HCT116 (cell line): ENCODE measurements at regions not wholly inside any gene's neighbourhood (a gene's known extent, or its start where the extent isn't known, plus 50 kb on each side); places are given as distances from the start of the nearest gene placed in this dataset.

ENCODE experiments used
- ATAC-seq: fragments of 200-7000 bp; cut with Tn5 transposase; 2 replicates; pipeline ENCODE4 v1.9.1; 2020; ENCODE audit warnings: mild to moderate bottlenecking, moderate library complexity
- BruUV-seq: library from RNA; stranded (reverse); fragments of 400-500 nt; replicated peaks from 2 replicates; lab custom pipeline; 2021; lab: Mats Ljungman, UMichigan
- CTCF ChIA-PET: fragments of 300-600 bp; sonication (Branson Sonifier 250); formaldehyde crosslinking; loops from one replicate; lab custom pipeline; 2021; ENCODE audit warnings: antibody characterized with exemption; lab: Charles Lee
- POLR2A ChIA-PET: fragments of 300-600, 350-600 bp; sonication (Branson Sonifier 250); formaldehyde crosslinking; loops from one replicate; lab custom pipeline; 2021; ENCODE audit warnings: antibody characterized with exemption; lab: Charles Lee
- RAD21 ChIA-PET, 2 experiments: fragments of 300-600 bp; sonication (Branson Sonifier 250); formaldehyde crosslinking; loops; one replicate each; lab custom pipeline; 2023; ENCODE audit warnings: low total read pairs in 2 of 2; ENCODE audit not compliant: uncharacterized antibody in 2 of 2, unreplicated experiment in 2 of 2, low non-redundant PET in 1 of 2; lab: Charles Lee
- DNase-seq: peaks from one replicate; pipeline ENCODE4 v3.0.0-alpha.2; 2010; ENCODE audit warnings: low read depth, low spot score
- H2AFZ ChIP-seq: fragments of 200-600 bp; shearing (Covaris generic), sonication (generic); 2 replicates; pipeline ENCODE4 v1.6.1; 2017; ENCODE audit warnings: low read depth, mixed run types, mixed read lengths, antibody characterized with exemption, low read length; ENCODE audit not compliant: poor library complexity, severe bottlenecking
- H3K27ac ChIP-seq: 2 replicates; pipeline ENCODE4 v1.5.1; 2012; ENCODE audit warnings: low read depth, low read length
- H3K27me3 ChIP-seq: fragments of 200-600 bp; sonication (generic); 2 replicates; pipeline ENCODE4 v1.6.1; 2016; ENCODE audit warnings: mixed run types, low read length, mixed read lengths; ENCODE audit not compliant: insufficient read depth
- H3K36me3 ChIP-seq, 2 experiments: fragments of 200-500 bp in 1 of 2; fragments of 200-600 bp in 1 of 2; sonication (Bioruptor generic) in 1 of 2; sonication (generic) in 1 of 2; 2 replicates each; pipeline versions ENCODE4 v1.5.1 to v1.6.1; 2014 to 2016; ENCODE audit warnings: low read length in 2 of 2, inconsistent platforms in 1 of 2, mixed read lengths in 1 of 2, mixed run types in 1 of 2; ENCODE audit not compliant: insufficient read depth in 2 of 2, control insufficient read depth in 1 of 2
- H3K4me1 ChIP-seq, 2 experiments: fragments of 200-600 bp in 1 of 2; sonication (generic) in 1 of 2; 2 replicates each; pipeline versions ENCODE4 v1.5.1 to v1.6.1; 2012 to 2017; ENCODE audit warnings: low read length in 2 of 2, inconsistent platforms in 1 of 2, mild to moderate bottlenecking in 1 of 2, mixed read lengths in 1 of 2, mixed run types in 1 of 2, moderate library complexity in 1 of 2; ENCODE audit not compliant: insufficient read depth in 2 of 2, control insufficient read depth in 1 of 2
- H3K4me2 ChIP-seq: fragments of 200-600 bp; sonication (generic); 2 replicates; pipeline ENCODE4 v1.6.1; 2017; ENCODE audit warnings: mixed run types, low read length, mixed read lengths
- H3K4me3 ChIP-seq, 2 experiments: fragments of 200-600 bp in 1 of 2; sonication (generic) in 1 of 2; replicated peaks in 1 of 2; 2 replicates each; pipeline ENCODE4 v1.5.1; 2011 to 2016; ENCODE audit warnings: low read length in 2 of 2, control low read depth in 1 of 2, low read depth in 1 of 2, mild to moderate bottlenecking in 1 of 2, mixed read lengths in 1 of 2, mixed run types in 1 of 2
- H3K79me2 ChIP-seq: fragments of 200-600 bp; sonication (generic); 2 replicates; pipeline ENCODE4 v1.6.1; 2017; ENCODE audit warnings: mild to moderate bottlenecking, mixed run types, low read length, moderate library complexity, mixed read lengths; ENCODE audit not compliant: insufficient read depth
- H3K9ac ChIP-seq: fragments of 200-600 bp; sonication (generic); 2 replicates; pipeline ENCODE4 v1.6.1; 2016; ENCODE audit warnings: low read length, mixed read lengths
- H3K9me2 ChIP-seq: fragments of 200-600 bp; sonication (generic), shearing (Covaris generic); 2 replicates; pipeline ENCODE4 v1.6.1; 2017; ENCODE audit warnings: mixed run types, mild to moderate bottlenecking, moderate library complexity; ENCODE audit not compliant: insufficient read depth
- H3K9me3 ChIP-seq, 2 experiments: fragments of 200-500 bp in 1 of 2; fragments of 200-600 bp in 1 of 2; sonication (Bioruptor generic) in 1 of 2; sonication (generic) in 1 of 2; 2 replicates each; pipeline ENCODE4 v1.6.1; 2014 to 2017; ENCODE audit warnings: low read length in 2 of 2, mixed read lengths in 2 of 2, inconsistent platforms in 1 of 2, low read depth in 1 of 2, mild to moderate bottlenecking in 1 of 2, mixed run types in 1 of 2, moderate library complexity in 1 of 2; ENCODE audit not compliant: control insufficient read depth in 1 of 2, insufficient read depth in 1 of 2
- H4K20me1 ChIP-seq: fragments of 200-600 bp; sonication (generic), shearing (Covaris generic); 2 replicates; pipeline ENCODE4 v1.6.1; 2017; ENCODE audit warnings: mixed run types, mild to moderate bottlenecking, moderate library complexity; ENCODE audit not compliant: insufficient read depth
- CBX3 ChIP-seq: IDR thresholded peaks from 2 replicates; pipeline ENCODE4 v1.6.1; 2012; ENCODE audit warnings: low read depth
- CTCF ChIP-seq, 3 experiments: fragments of 200-600 bp in 1 of 3; sonication (generic) in 1 of 3; IDR thresholded peaks in 2 of 3; conservative IDR thresholded peaks in 1 of 3; 2 replicates each; pipeline ENCODE4 v1.5.1; 2012 to 2017; ENCODE audit warnings: low read depth in 2 of 3, low read length in 2 of 3, antibody characterized with exemption in 1 of 3, borderline replicate concordance in 1 of 3, control low read depth in 1 of 3, mild to moderate bottlenecking in 1 of 3, mixed read lengths in 1 of 3, mixed run types in 1 of 3, moderate library complexity in 1 of 3; ENCODE audit not compliant: insufficient read depth in 1 of 3
- ELF1 ChIP-seq: IDR thresholded peaks from 2 replicates; pipeline ENCODE4 v1.6.1; 2012; ENCODE audit warnings: low read depth, borderline replicate concordance
- EZH2 ChIP-seq: fragments of 200-600 bp; sonication (generic); IDR thresholded peaks from 2 replicates; pipeline ENCODE4 v1.6.1; 2017; ENCODE audit warnings: antibody characterized with exemption, mixed run types
- MAX ChIP-seq: IDR thresholded peaks from 2 replicates; pipeline ENCODE4 v1.6.1; 2012
- SP1 ChIP-seq: IDR thresholded peaks from 2 replicates; pipeline ENCODE4 v1.6.1; 2012; ENCODE audit warnings: low read depth
- YY1 ChIP-seq: IDR thresholded peaks from 2 replicates; pipeline ENCODE4 v1.6.1; 2011; ENCODE audit warnings: low read length, low read depth, moderate library complexity, mild to moderate bottlenecking; ENCODE audit not compliant: insufficient replicate concordance; ENCODE audit errors: extremely low read depth
- ZBTB33 ChIP-seq: IDR thresholded peaks from 2 replicates; pipeline ENCODE4 v1.6.1; 2011; ENCODE audit warnings: mild to moderate bottlenecking, low read length, moderate library complexity; ENCODE audit not compliant: insufficient replicate concordance; ENCODE audit errors: extremely low read depth
- ZFX ChIP-seq: fragments of 450-650 bp; IDR thresholded peaks from 2 replicates; pipeline ENCODE4 v1.6.1; 2017
- intact Hi-C: fragments of 100-400 bp; cut with micrococcal nuclease; formaldehyde crosslinking; loops from 2 replicates; pipeline ENCODE4 v1.10.0; 2022

DNA sequence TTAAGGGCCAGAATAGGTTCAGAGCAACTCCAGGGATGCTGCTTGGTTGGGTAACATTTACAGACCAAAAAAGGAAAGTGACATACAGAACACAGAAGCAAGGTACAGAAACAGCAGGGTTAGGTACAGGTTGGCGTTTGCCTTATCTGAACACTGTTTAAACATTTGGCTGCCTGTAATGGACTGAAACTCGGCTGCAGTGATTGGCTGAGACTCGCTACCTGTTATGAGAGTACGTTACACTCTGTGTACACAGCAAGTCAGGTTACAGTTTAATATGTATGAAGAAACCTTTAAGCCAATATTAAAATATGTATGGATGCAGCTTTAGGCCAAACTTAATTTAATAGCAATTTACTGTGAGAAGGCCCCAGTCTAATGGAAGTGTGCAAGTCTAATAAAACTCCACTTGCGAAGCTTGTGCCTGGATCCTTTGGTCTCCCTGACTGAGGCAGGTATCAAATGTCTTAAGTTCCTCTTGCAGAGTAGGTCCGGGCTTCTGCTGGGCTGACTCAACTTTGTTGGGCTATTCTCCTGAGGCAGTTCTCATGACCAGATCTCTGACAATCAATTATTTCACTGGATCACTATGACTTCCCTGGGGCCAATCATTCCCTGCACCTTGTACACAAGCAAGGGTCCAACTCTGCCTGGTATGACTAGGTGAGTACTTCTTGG lies 204.9 kb downstream of the ZNF462 start:
- H3K36me3 ChIP-seq: no peaks in the 10 kb centered on the region
- no TSS peak for BruUV-seq
- no peak overlapping the region for H3K4me3 ChIP-seq
- POLR2A ChIA-PET: no interaction called here
- CTCF ChIA-PET: no interaction called here
- no peak for ATAC-seq
- H3K27ac ChIP-seq: no peak overlapping the region
- no peak for DNase-seq
- H3K4me2 ChIP-seq: no peak overlapping the region
- H3K27me3 ChIP-seq: no peaks in the 10 kb centered on the region
- intact Hi-C loops: no loop called here
- H3K9ac ChIP-seq: no peak overlapping the region
- no peaks in the 10 kb centered on the region for H3K9me3 ChIP-seq
- no peaks in the 10 kb centered on the region for H3K9me2 ChIP-seq
- no peak for TF ChIP-seq ZFX
- TF ChIP-seq ELF1: no peak
- TF ChIP-seq MAX: no peak
- TF ChIP-seq SP1: no peak
- TF ChIP-seq CBX3: no peak
- TF ChIP-seq EZH2: no peak
- TF ChIP-seq YY1: no peak
- no peak for TF ChIP-seq ZBTB33
- TF ChIP-seq CTCF (IDR thresholded peaks at IDR 0.05 in 2 of 3, conservative IDR thresholded peaks at IDR 0.05 in 1 of 3; ENCODE audit: borderline replicate concordance in 1 of 3, insufficient read depth in 1 of 3, low read depth in 2 of 3, low read length in 2 of 3): no peak
- TF ChIP-seq, all 23 proteins: peak for 0
- no peaks in the 10 kb centered on the region for H4K20me1 ChIP-seq
- H3K79me2 ChIP-seq: no peaks in the 10 kb centered on the region
- RAD21 ChIA-PET: no interaction called here
- no peaks in the 10 kb centered on the region for H3K4me1 ChIP-seq
- H2AFZ ChIP-seq: no peak overlapping the region
